Karpas-422 (cell line): ENCODE measurements at regions not wholly inside any gene's neighbourhood (a gene's known extent, or its start where the extent isn't known, plus 50 kb on each side); places are given as distances from the start of the nearest gene placed in this dataset.

ENCODE experiments used
- DNase-seq: peaks from one replicate; pipeline ENCODE4 v3.0.0-alpha.2; 2015
- H2AFZ ChIP-seq: fragments of 200-600 bp; sonication (generic); 2 replicates; pipeline ENCODE4 v1.6.1; 2014; ENCODE audit warnings: antibody characterized with exemption, low read length, mixed read lengths
- H3K27ac ChIP-seq: fragments of 200-600 bp; sonication (generic); 2 replicates; pipeline ENCODE4 v1.5.1; 2014; ENCODE audit warnings: mild to moderate bottlenecking, low read length, moderate library complexity
- H3K27me3 ChIP-seq: fragments of 200-600 bp; sonication (generic); 2 replicates; pipeline ENCODE4 v1.6.1; 2014; ENCODE audit warnings: low read length, mixed read lengths
- H3K36me3 ChIP-seq: fragments of 200-600 bp; sonication (generic); 2 replicates; pipeline ENCODE4 v1.6.1; 2014; ENCODE audit warnings: low read length, mixed read lengths; ENCODE audit not compliant: insufficient read depth
- H3K4me1 ChIP-seq: fragments of 200-600 bp; sonication (generic); 2 replicates; pipeline ENCODE4 v1.6.1; 2014; ENCODE audit warnings: mild to moderate bottlenecking, low read length, mixed read lengths
- H3K4me2 ChIP-seq: fragments of 200-600 bp; sonication (generic); 2 replicates; pipeline ENCODE4 v1.6.1; 2014; ENCODE audit warnings: low read length, low read depth, mild to moderate bottlenecking; ENCODE audit not compliant: poor library complexity, severe bottlenecking
- H3K4me3 ChIP-seq: fragments of 200-600 bp; sonication (generic); 2 replicates; pipeline ENCODE4 v1.5.1; 2014; ENCODE audit warnings: mild to moderate bottlenecking, antibody characterized with exemption, low read length, mixed read lengths
- H3K79me2 ChIP-seq: fragments of 200-600 bp; sonication (generic); 2 replicates; pipeline ENCODE4 v1.6.1; 2014; ENCODE audit warnings: mild to moderate bottlenecking, low read length, mixed read lengths
- H3K9ac ChIP-seq: fragments of 200-600 bp; sonication (generic); 2 replicates; pipeline ENCODE4 v1.6.0; 2014; ENCODE audit warnings: low read length
- H3K9me2 ChIP-seq: fragments of 200-600 bp; sonication (generic), shearing (Covaris generic); replicated peaks from 2 replicates; pipeline ENCODE4 v1.6.0; 2014; ENCODE audit warnings: mild to moderate bottlenecking, low read length, moderate library complexity; ENCODE audit not compliant: insufficient read depth
- H3K9me3 ChIP-seq: fragments of 300-700, 200-600 bp; sonication (generic); 2 replicates; pipeline ENCODE4 v1.6.1; 2014; ENCODE audit warnings: low read length, mixed read lengths
- H4K20me1 ChIP-seq: fragments of 200-600 bp; sonication (generic); 2 replicates; pipeline ENCODE4 v1.6.1; 2014; ENCODE audit warnings: mild to moderate bottlenecking, antibody characterized with exemption, low read length, low read depth; ENCODE audit not compliant: insufficient read depth

- no peak overlapping the region for H3K9ac ChIP-seq
- H3K9me3 ChIP-seq = no peaks in the 10 kb centered on the region
- no peak overlapping the region for H3K27ac ChIP-seq
- H2AFZ ChIP-seq = no peak overlapping the region
- H3K4me3 ChIP-seq = no peak overlapping the region
- no peaks in the 10 kb centered on the region for H3K79me2 ChIP-seq
- no peak overlapping the region for H3K4me2 ChIP-seq
- no peak for DNase-seq
- no peaks in the 10 kb centered on the region for H3K4me1 ChIP-seq
- no peaks in the 10 kb centered on the region for H3K27me3 ChIP-seq
- no peaks in the 10 kb centered on the region for H3K9me2 ChIP-seq
- no peaks in the 10 kb centered on the region for H4K20me1 ChIP-seq
- H3K36me3 ChIP-seq = no peaks in the 10 kb centered on the region
These were observed 189.6 kb downstream of the ACTR3 start for GRCh38 chr2:114079366-114080004.

GRCh38 chr2:114082731-114083433 lies 193.0 kb downstream of the ACTR3 start:
- no peak overlapping the region for H3K9ac ChIP-seq
- no peaks in the 10 kb centered on the region for H3K27me3 ChIP-seq
- no peak overlapping the region for H2AFZ ChIP-seq
- H3K4me2 ChIP-seq = no peak overlapping the region
- H3K79me2 ChIP-seq = no peaks in the 10 kb centered on the region
- H3K27ac ChIP-seq = no peak overlapping the region
- no peaks in the 10 kb centered on the region for H3K4me1 ChIP-seq
- no peaks in the 10 kb centered on the region for H3K9me3 ChIP-seq
- DNase-seq = no peak
- H3K4me3 ChIP-seq = no peak overlapping the region
- H3K9me2 ChIP-seq = no peaks in the 10 kb centered on the region
- no peaks in the 10 kb centered on the region for H4K20me1 ChIP-seq
- H3K36me3 ChIP-seq = no peaks in the 10 kb centered on the region

GRCh38 chr2:114083717-114084387 lies 194.0 kb downstream of the ACTR3 start:
- H2AFZ ChIP-seq = no peak overlapping the region
- H3K36me3 ChIP-seq = no peaks in the 10 kb centered on the region
- no peak overlapping the region for H3K27ac ChIP-seq
- no peaks in the 10 kb centered on the region for H4K20me1 ChIP-seq
- no peaks in the 10 kb centered on the region for H3K4me1 ChIP-seq
- H3K4me3 ChIP-seq = no peak overlapping the region
- no peaks in the 10 kb centered on the region for H3K9me3 ChIP-seq
- H3K9ac ChIP-seq = no peak overlapping the region
- no peaks in the 10 kb centered on the region for H3K27me3 ChIP-seq
- H3K9me2 ChIP-seq = no peaks in the 10 kb centered on the region
- DNase-seq = no peak
- no peaks in the 10 kb centered on the region for H3K79me2 ChIP-seq
- H3K4me2 ChIP-seq = no peak overlapping the region

- Histone ChIP-seq H3K9ac (no peak overlapping the region), H3K9me2 (no peaks in the 10 kb centered on the region), H3K79me2 (no peaks in the 10 kb centered on the region)
These were observed 195.3 kb downstream of the ACTR3 start for GRCh38 chr2:114085238-114085637.

GRCh38 chr2:114085992-114086391 lies 196.1 kb downstream of the ACTR3 start:
- no peaks in the 10 kb centered on the region for H3K4me1 ChIP-seq
- no peak for DNase-seq
- no peak overlapping the region for H3K4me2 ChIP-seq
- H3K9me3 ChIP-seq = no peaks in the 10 kb centered on the region
- H3K4me3 ChIP-seq = no peak overlapping the region
- no peaks in the 10 kb centered on the region for H4K20me1 ChIP-seq
- no peak overlapping the region for H3K27ac ChIP-seq
- no peaks in the 10 kb centered on the region for H3K27me3 ChIP-seq
- no peak overlapping the region for H3K9ac ChIP-seq
- no peaks in the 10 kb centered on the region for H3K36me3 ChIP-seq
- H3K79me2 ChIP-seq = no peaks in the 10 kb centered on the region
- no peaks in the 10 kb centered on the region for H3K9me2 ChIP-seq
- no peak overlapping the region for H2AFZ ChIP-seq

More at GRCh38 chr2:114085238-114085637, 195.3 kb downstream of the ACTR3 start:
- Histone ChIP-seq H3K4me3 (no peak overlapping the region), H4K20me1 (no peaks in the 10 kb centered on the region), H3K9me3 (no peaks in the 10 kb centered on the region), H3K27ac (no peak overlapping the region), H3K4me1 (no peaks in the 10 kb centered on the region), H2AFZ (no peak overlapping the region), H3K36me3 (no peaks in the 10 kb centered on the region), H3K4me2 (no peak overlapping the region), H3K27me3 (no peaks in the 10 kb centered on the region)
- DNase-seq = no peak

GRCh38 chr2:114089636-114090319 lies 199.9 kb downstream of the ACTR3 start:
- DNase-seq = no peak
- no peaks in the 10 kb centered on the region for H4K20me1 ChIP-seq
- H3K9me3 ChIP-seq = no peaks in the 10 kb centered on the region; the same call in 1 of the 2 replicates
- no peak overlapping the region for H3K9ac ChIP-seq
- H3K4me2 ChIP-seq = no peak overlapping the region
- no peaks in the 10 kb centered on the region for H3K79me2 ChIP-seq
- no peaks in the 10 kb centered on the region for H3K27me3 ChIP-seq
- no peaks in the 10 kb centered on the region for H3K36me3 ChIP-seq
- no peak overlapping the region for H3K4me3 ChIP-seq
- no peak overlapping the region for H3K27ac ChIP-seq
- H3K9me2 ChIP-seq = no peaks in the 10 kb centered on the region
- H3K4me1 ChIP-seq = no peaks in the 10 kb centered on the region
- no peak overlapping the region for H2AFZ ChIP-seq

GRCh38 chr2:114091010-114091409 lies 201.1 kb downstream of the ACTR3 start:
- H3K9me2 ChIP-seq = no peaks in the 10 kb centered on the region
- H3K27me3 ChIP-seq = no peaks in the 10 kb centered on the region
- no peaks in the 10 kb centered on the region for H3K79me2 ChIP-seq
- H3K4me2 ChIP-seq = no peak overlapping the region
- H3K4me3 ChIP-seq = no peak overlapping the region
- H3K27ac ChIP-seq = no peak overlapping the region
- no peaks in the 10 kb centered on the region for H4K20me1 ChIP-seq
- no peak for DNase-seq
- no peak overlapping the region for H2AFZ ChIP-seq
- no peaks in the 10 kb centered on the region for H3K4me1 ChIP-seq
- H3K9ac ChIP-seq = no peak overlapping the region
- no peaks in the 10 kb centered on the region for H3K36me3 ChIP-seq
- H3K9me3 ChIP-seq = peaks cover 4% of the 10 kb centered on the region; the same call in 1 of the 2 replicates

- no peak overlapping the region for H2AFZ ChIP-seq
- H3K4me3 ChIP-seq = no peak overlapping the region
- H3K79me2 ChIP-seq = no peaks in the 10 kb centered on the region
- H3K9me2 ChIP-seq = no peaks in the 10 kb centered on the region
- H3K9me3 ChIP-seq = no peaks in the 10 kb centered on the region
- no peak overlapping the region for H3K27ac ChIP-seq
- no peak for DNase-seq
- H3K4me2 ChIP-seq = no peak overlapping the region
- no peaks in the 10 kb centered on the region for H3K4me1 ChIP-seq
- no peaks in the 10 kb centered on the region for H3K36me3 ChIP-seq
- H3K9ac ChIP-seq = no peak overlapping the region
- no peaks in the 10 kb centered on the region for H4K20me1 ChIP-seq
- H3K27me3 ChIP-seq = no peaks in the 10 kb centered on the region
These were observed 218.4 kb downstream of the ACTR3 start for GRCh38 chr2:114108249-114108648.
